ENCODE measurements at regions not wholly inside any gene's neighbourhood (a gene's known extent, or its start where the extent isn't known, plus 50 kb on each side); places are given as distances from the start of the nearest gene placed in this dataset.

GRCh38 chr6:147990159-147990558 is 352.5 kb upstream of the SASH1 start:
- TF ChIP-seq TP53 (CRISPR knock-in tag; IDR thresholded peaks at IDR 0.05) (no peak), PRDM15 (CRISPR knock-in tag; IDR thresholded peaks at IDR 0.05) (no peak), MAX (CRISPR knock-in tag; IDR thresholded peaks at IDR 0.05) (no peak), ATF3 (CRISPR knock-in tag; conservative IDR thresholded peaks at IDR 0.05) (no peak), SMAD3 (CRISPR knock-in tag; IDR thresholded peaks at IDR 0.05; ENCODE audit: borderline replicate concordance) (no peak), ATF6 (CRISPR knock-in tag; IDR thresholded peaks at IDR 0.05) (no peak), CTCF (IDR thresholded peaks at IDR 0.05) (no peak), ATF2 (CRISPR knock-in tag; IDR thresholded peaks at IDR 0.05; ENCODE audit: borderline replicate concordance, low read depth) (no peak), KAT7 (CRISPR knock-in tag; IDR thresholded peaks at IDR 0.05; ENCODE audit: borderline replicate concordance) (no peak), SMAD4 (CRISPR knock-in tag; IDR thresholded peaks at IDR 0.05) (no peak)
